GM03348 (cell line): ENCODE measurements at regions not wholly inside any gene's neighbourhood (a gene's known extent, or its start where the extent isn't known, plus 50 kb on each side); places are given as distances from the start of the nearest gene placed in this dataset.

Experiments used
- DNase-seq: peaks from one replicate; pipeline ENCODE4 v3.0.0; 2012; ENCODE audit warnings: low spot score

GRCh38 chr22:47994045-47994444 lies 1231.6 kb downstream of the TBC1D22A start:
- DNase-seq = no peak

DNA sequence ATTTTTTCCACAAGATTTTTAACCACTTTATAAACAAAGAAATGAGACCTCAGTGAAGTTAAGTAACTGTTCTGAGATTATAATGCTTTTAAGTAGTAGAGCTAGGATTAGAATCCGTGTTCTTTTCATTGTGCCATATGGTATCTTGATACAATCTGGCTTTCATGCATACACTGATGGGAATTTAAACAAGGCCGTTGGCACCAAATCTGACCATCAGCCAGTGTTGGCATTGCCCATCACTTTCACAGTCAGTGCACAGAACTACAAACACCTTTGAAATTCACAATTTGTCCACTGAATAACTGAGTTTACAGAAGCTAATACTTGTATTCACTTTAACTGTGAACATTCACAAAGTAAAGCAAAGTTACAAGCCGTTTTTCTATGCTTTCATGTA lies 1228.0 kb downstream of the TBC1D22A start:
- DNase-seq = no peak

DNA sequence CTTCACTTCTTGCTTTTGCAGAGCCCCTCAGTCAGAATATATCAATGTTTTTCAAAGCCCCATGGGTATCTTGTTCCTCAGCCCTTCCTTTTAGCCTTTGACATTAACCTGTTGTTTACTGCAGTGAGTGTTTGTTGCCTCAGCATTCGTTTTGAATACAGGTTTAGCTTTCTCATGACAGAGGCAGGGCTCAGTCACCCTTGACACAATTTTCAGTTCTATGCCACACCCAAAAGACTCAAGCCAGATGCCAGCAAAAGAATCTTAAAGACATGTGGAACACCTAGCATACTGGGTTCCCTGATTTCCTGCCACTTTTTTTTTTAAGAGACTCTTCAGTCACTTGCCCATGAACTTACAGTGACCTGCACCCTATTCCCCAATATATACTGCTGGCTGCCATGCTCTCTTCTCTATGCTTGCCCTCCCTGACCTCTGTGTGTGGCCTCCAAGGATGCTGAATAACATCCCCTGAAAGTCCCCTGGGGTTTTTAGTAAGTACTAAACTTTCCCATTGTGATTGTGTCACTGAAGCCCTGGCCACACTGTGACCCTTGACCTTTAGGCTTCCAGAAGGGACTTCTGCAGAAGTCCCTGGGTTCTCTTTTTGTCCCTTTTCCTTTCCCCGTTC lies 1225.5 kb downstream of the TBC1D22A start:
- DNase-seq = no peak

GRCh38 chr22:47976219-47976618 lies 1213.8 kb downstream of the TBC1D22A start:
- DNase-seq = no peak

- no peak for DNase-seq
Observed at GRCh38 chr22:47967831-47968230, 1205.4 kb downstream of the TBC1D22A start.

DNA sequence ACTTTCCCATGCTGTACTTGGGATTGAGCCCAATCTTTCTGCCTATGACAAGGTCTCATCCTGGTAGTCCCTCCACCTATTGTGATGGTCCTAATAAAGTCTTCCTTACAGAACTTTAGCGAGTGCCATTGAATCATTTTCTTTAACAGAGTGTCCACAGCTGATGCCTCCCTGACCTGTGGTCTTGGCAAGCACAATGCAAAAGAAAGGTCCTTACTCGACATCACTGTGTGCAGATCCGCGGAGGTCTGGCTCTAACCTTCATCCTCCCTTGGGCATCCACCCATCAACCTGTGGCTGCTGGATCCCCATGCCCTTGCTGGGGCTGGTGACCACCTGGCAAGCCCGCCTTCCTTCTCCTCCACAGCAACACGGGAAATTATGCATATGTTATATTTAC lies 1203.9 kb downstream of the TBC1D22A start:
- DNase-seq = no peak

GRCh38 chr22:47965896-47966295 lies 1203.4 kb downstream of the TBC1D22A start:
- DNase-seq = no peak

GRCh38 chr22:47965066-47965465 lies 1202.6 kb downstream of the TBC1D22A start:
- DNase-seq = no peak

DNA sequence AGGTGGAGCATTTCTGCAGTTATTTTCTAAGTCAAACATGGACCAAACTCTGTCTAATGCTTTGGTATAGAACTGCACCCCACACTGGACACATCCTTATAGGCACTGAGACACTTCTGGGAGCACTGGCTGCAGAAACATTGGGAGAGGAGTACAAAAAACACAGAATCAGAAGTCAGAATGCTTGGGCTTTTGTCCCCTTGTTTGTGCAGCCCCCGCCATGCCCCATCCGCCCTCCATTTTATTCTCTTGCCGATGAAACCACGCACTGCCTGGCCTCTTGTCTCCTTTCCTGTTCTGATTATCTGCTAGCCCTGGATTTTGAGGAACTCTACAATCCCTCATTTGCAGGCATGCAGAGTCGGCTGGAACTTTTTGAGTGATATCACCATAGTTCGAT lies 1201.2 kb downstream of the TBC1D22A start:
- no peak for DNase-seq

DNA sequence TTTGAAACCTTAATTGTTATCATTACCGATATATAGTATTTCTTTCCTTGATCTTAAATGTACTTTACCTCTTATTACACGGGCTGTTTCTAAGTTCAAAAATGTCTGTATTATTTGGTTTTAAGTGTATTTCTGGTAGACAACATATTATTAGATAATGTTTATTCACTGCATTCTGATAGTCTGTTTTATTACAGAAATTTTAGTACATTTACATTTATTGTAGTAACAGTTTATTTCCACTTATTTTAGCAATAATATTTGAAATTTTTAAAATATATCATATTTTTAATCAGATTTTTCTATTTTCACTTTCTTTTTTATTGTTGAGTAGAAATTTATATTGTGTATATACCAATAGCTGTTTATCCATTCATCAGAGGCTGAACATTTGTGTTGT lies 1195.2 kb downstream of the TBC1D22A start:
- no peak for DNase-seq

DNA sequence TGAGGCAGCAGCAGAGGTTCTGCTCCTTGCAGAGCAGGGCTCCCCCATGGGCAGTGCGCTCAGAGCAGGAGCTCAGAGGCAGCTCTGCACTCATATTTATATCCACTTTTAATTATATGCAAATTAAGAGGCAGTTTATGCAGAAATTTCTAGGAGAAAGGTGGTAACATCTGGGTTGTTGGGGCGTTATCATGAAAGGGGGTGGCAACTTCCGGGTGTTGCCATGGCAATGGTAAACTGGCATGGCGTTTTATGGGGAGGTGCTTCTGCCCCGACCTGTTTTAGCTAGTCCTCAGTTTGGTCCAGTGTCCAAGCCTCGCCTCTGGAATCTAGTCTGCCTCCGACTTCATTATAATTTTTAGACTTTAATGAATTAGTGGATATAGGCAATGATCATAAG lies 1191.7 kb downstream of the TBC1D22A start:
- no peak for DNase-seq

DNA sequence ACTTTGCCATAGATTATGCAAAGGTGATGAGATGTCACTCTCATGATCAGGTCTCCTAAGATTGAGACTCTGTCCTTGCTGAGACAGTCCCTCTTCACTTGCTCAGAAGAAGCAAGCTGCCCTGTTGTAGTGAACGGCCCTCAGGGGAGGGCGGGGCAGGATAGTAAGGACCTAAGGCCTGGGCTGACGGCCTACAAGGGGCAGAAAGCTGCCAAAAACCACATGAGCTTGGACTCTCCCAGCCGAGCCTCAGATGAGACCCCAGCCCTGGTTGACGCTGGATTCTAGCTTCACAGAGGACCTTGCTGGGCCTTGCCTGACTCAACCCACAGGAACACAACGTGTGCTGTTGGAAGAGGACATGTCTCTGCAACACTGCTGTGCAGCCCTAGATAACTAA lies 1182.5 kb downstream of the TBC1D22A start:
- DNase-seq = no peak

DNA sequence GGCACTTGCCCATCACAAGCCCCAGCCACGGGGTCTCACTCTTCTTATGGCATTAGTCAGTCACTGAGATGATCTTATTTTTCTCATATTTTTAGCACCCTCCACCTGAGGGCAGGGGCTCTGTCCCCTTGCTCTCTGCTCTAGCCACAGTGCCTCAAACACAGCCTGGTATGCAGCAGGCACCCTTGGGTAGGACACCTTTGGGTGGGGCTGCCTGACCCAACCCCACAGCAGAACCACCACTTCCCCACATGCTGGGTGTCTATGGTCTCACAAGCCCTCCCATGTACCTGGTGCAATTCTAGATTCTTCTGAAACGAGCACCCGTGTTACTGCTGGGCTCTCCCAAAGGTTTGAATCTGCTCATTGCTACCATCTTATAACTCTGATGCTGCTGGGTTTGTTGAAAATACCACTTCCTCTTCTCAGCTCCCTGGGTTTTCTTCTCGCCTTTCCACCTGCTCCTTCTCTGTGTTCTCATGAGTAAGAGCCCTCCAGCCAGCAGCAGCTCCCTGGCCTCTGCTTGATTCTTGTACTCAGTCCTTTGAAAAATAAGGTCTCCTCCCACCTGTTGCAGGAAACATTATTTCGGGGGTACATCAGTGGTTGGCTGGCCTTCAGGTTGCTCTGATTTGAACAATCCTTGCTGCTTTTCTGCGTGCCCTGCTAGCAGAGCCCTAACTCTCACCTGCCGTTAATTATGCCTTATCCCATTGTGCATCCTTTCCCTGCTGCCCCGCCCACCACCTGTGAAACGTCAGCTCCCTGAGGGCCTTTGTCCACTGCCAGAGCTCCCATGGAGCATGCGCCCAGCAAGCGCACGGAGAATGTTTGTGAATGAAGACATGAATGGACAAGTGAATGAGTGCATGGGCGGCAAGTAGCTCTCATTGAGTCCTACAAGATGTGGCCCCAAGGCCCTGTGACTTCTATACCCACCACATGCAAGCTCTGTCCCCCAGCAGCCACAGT lies 1181.6 kb downstream of the TBC1D22A start:
- no peak for DNase-seq

DNA sequence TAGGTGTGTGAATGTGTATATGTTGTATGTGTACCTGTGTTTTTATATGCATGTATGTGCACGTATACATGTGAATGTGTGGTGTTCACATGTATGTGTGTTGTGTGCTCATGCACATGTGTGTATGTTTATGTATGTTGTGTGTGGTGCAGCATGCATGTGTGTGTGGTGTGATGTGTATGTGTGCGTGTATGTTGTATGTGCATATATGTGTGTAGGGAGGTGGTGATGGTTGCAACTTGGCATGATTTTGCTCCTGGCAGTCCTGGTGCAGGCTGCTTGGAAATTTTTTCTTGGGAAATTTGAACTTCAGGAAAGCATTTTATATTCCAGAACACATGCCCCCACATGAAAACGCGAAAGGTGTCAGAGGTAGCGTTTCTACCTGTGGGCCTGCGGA lies 1177.8 kb downstream of the TBC1D22A start:
- no peak for DNase-seq

GRCh38 chr22:47933891-47934290 lies 1171.4 kb downstream of the TBC1D22A start:
- DNase-seq = no peak

- DNase-seq = no peak
Observed at GRCh38 chr22:47933226-47933625, 1170.8 kb downstream of the TBC1D22A start.

GRCh38 chr22:47929646-47930185 lies 1167.3 kb downstream of the TBC1D22A start:
- DNase-seq = no peak

- no peak for DNase-seq
Observed at GRCh38 chr22:47929073-47929472, 1166.6 kb downstream of the TBC1D22A start.

DNA sequence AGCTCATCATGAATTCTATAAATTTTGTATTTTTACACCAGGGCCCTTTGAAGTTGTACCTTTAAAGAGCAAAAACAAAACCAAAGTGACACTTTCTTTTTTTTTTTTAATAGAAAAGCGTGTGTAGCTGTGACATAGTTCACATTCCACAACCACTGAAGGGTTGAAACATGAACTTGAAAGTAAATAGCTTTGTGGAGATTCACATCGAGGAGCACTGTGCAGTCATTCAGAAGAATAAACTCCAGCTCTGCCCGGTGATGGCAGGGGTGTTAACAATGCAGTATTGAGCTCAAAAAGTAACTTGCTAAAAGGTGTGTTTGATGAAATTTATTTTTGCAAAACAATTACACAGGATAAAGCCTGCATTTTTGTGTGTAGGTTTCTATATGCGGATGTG lies 1166.2 kb downstream of the TBC1D22A start:
- DNase-seq = no peak

DNA sequence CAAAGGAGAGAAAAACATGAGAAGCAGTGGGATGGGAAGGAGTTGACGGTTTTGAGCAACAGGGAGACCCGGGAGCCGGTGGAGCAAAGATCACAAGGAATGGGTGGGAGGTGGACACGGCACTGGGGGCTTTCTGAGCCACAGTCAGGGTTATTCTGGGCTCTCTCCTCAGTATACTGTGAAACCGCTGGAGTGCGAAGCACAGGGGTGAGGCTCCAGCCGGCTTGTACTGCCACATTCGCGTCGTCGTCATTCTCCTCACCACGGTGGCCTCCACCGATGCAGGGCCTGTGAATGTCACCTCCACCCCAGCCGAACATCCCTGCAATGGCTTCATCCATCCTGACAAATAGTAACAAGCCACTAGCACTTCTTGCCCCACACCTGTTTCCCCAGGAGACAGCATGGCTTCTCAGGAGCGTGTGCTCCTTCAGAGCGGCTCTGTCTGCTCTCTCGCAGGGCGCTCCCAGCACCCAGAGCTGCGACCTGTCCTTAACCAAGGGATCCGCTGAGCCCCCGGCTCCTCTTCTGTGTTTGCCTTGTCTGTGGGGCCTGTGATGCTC lies 1165.3 kb downstream of the TBC1D22A start:
- no peak for DNase-seq

DNA sequence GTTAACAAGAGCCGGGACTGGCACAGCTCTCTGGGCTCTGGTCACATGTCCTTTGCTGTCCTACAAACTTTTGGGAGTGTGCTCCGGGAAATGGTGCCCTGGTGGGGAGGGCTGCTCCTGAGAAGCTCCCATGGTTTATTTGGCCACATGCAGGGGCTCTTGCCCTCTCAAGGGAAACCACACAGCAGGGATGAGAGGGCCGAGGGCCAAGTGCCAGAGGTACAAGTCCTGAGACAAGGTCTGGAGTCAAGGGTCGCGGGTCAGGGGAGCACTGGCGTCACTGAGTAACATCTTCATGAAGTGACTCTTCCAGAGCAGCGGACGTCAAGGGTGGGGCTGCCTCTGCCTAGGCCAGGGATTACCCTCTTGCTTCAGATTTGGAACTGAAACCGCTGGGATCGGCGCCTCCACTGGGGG lies 1160.6 kb downstream of the TBC1D22A start:
- no peak for DNase-seq

GRCh38 chr22:47921906-47922305 lies 1159.5 kb downstream of the TBC1D22A start:
- DNase-seq = no peak
